Peyer's patch (tissue), 4 donors: ENCODE measurements at regions not wholly inside any gene's neighbourhood (a gene's known extent, or its start where the extent isn't known, plus 50 kb on each side); places are given as distances from the start of the nearest gene placed in this dataset.

ENCODE experiments used
- CTCF ChIP-seq, 6 experiments: fragments of 450-650 bp in 4 of 6; fragments of 200-600 bp in 2 of 6; sonication (generic) in 1 of 6; IDR thresholded peaks; one replicate each; pipeline ENCODE4 v1.5.1; 2017 to 2019; ENCODE audit warnings: antibody characterized with exemption in 6 of 6, mild to moderate bottlenecking in 3 of 6, moderate library complexity in 1 of 6
- POLR2A ChIP-seq, 2 donors: fragments of 450-650 bp; IDR thresholded peaks; one replicate each; pipeline ENCODE4 v1.5.1; 2017; ENCODE audit warnings: antibody characterized with exemption in 2 of 2, mild to moderate bottlenecking in 2 of 2, moderate library complexity in 2 of 2

- TF ChIP-seq CTCF (IDR thresholded peaks at IDR 0.05): no peak
- TF ChIP-seq POLR2A (IDR thresholded peaks at IDR 0.05): no peak
Observed at GRCh38 chr5:88094403-88094802, 174.2 kb downstream of the TMEM161B start.
